HepG2 (cell line): ENCODE measurements at regions not wholly inside any gene's neighbourhood (a gene's known extent, or its start where the extent isn't known, plus 50 kb on each side); places are given as distances from the start of the nearest gene placed in this dataset.

Experiments
- ELF4 ChIP-seq: sonication (generic); formaldehyde crosslinking; IDR thresholded peaks from 2 replicates; pipeline ENCODE4 v1.5.0; 2020; ENCODE audit warnings: missing genetic modification reagents, mild to moderate bottlenecking, moderate library complexity, borderline replicate concordance
- MLLT10 ChIP-seq: sonication (generic); formaldehyde crosslinking; IDR thresholded peaks from 2 replicates; pipeline ENCODE4 v1.4.0; 2020; ENCODE audit warnings: missing genetic modification reagents
- NAIF1 ChIP-seq: sonication (generic); formaldehyde crosslinking; IDR thresholded peaks from 2 replicates; pipeline ENCODE4 v1.5.0; 2020; ENCODE audit warnings: mild to moderate bottlenecking, missing genetic modification reagents, borderline replicate concordance
- NFKB2 ChIP-seq: sonication (generic); formaldehyde crosslinking; IDR thresholded peaks from 2 replicates; pipeline ENCODE4 v1.4.0; 2020; ENCODE audit warnings: missing genetic modification reagents, borderline replicate concordance
- NONO ChIP-seq, 2 experiments: fragments of 450-650 bp in 1 of 2; sonication (generic) in 1 of 2; formaldehyde crosslinking in 1 of 2; IDR thresholded peaks in 1 of 2; conservative IDR thresholded peaks in 1 of 2; 2 replicates each; pipeline versions ENCODE4 v1.6.1 to v1.8.0; 2017 to 2022; ENCODE audit warnings: mild to moderate bottlenecking in 1 of 2, missing genetic modification reagents in 1 of 2, moderate library complexity in 1 of 2
- SMAD9 ChIP-seq: sonication (generic); formaldehyde crosslinking; IDR thresholded peaks from 2 replicates; pipeline ENCODE4 v1.5.1; 2020; ENCODE audit warnings: mild to moderate bottlenecking, missing genetic modification reagents
- SRSF9 ChIP-seq: fragments of 200-400 bp; formaldehyde crosslinking; IDR thresholded peaks from 2 replicates; pipeline ENCODE4 v1.6.1; 2018; ENCODE audit warnings: borderline replicate concordance, mild to moderate bottlenecking, low read depth, low read length; ENCODE audit not compliant: insufficient read depth, poor library complexity, severe bottlenecking
- TOPORS ChIP-seq: sonication (generic); formaldehyde crosslinking; IDR thresholded peaks from 2 replicates; pipeline ENCODE4 v1.8.0; 2023; ENCODE audit warnings: mild to moderate bottlenecking, missing genetic modification reagents
- YEATS2 ChIP-seq: sonication (generic); formaldehyde crosslinking; IDR thresholded peaks from 2 replicates; pipeline ENCODE4 v1.4.0; 2020; ENCODE audit warnings: missing genetic modification reagents, borderline replicate concordance
- ZNF136 ChIP-seq: sonication (generic); formaldehyde crosslinking; IDR thresholded peaks from 2 replicates; pipeline ENCODE4 v1.8.1; 2022; ENCODE audit warnings: low read depth, mild to moderate bottlenecking, moderate library complexity, missing genetic modification reagents
- ZNF598 ChIP-seq: sonication (generic); formaldehyde crosslinking; IDR thresholded peaks from 2 replicates; pipeline ENCODE4 v1.5.1; 2020; ENCODE audit warnings: mild to moderate bottlenecking, missing genetic modification reagents, borderline replicate concordance
- ZNF605 ChIP-seq: sonication (generic); formaldehyde crosslinking; IDR thresholded peaks from 2 replicates; pipeline ENCODE4 v1.8.0; 2022; ENCODE audit warnings: mild to moderate bottlenecking, missing genetic modification reagents
- ZNF839 ChIP-seq: sonication (generic); formaldehyde crosslinking; IDR thresholded peaks from 2 replicates; pipeline ENCODE4 v1.4.0; 2020; ENCODE audit warnings: missing genetic modification reagents, mild to moderate bottlenecking, borderline replicate concordance
- ZNF841 ChIP-seq: sonication (generic); formaldehyde crosslinking; IDR thresholded peaks from 2 replicates; pipeline ENCODE4 v1.8.1; 2023; ENCODE audit warnings: missing genetic modification reagents, borderline replicate concordance
- TF ChIP-seq, protein P1 (sequence below): sonication (generic); formaldehyde crosslinking; conservative IDR thresholded peaks from 2 replicates; pipeline ENCODE4 v1.4.0; 2020; ENCODE audit warnings: missing genetic modification reagents
- TF ChIP-seq, protein P2 (sequence below): IDR thresholded peaks from 2 replicates; pipeline ENCODE4 v1.6.1; 2016; ENCODE audit warnings: mild to moderate bottlenecking, missing biosample characterization, missing genetic modification reagents
- TF ChIP-seq, protein P3 (sequence below): sonication (generic); formaldehyde crosslinking; IDR thresholded peaks from 2 replicates; pipeline ENCODE4 v1.5.0; 2020; ENCODE audit warnings: missing genetic modification reagents
- TF ChIP-seq, protein P4 (sequence below): sonication (generic); formaldehyde crosslinking; IDR thresholded peaks from 2 replicates; pipeline ENCODE4 v1.8.1; 2023; ENCODE audit warnings: mild to moderate bottlenecking, missing genetic modification reagents
- TF ChIP-seq, protein P5 (sequence below): sonication (generic); formaldehyde crosslinking; conservative IDR thresholded peaks from 2 replicates; pipeline ENCODE4 v1.4.0; 2020; ENCODE audit warnings: missing genetic modification reagents

DNA sequence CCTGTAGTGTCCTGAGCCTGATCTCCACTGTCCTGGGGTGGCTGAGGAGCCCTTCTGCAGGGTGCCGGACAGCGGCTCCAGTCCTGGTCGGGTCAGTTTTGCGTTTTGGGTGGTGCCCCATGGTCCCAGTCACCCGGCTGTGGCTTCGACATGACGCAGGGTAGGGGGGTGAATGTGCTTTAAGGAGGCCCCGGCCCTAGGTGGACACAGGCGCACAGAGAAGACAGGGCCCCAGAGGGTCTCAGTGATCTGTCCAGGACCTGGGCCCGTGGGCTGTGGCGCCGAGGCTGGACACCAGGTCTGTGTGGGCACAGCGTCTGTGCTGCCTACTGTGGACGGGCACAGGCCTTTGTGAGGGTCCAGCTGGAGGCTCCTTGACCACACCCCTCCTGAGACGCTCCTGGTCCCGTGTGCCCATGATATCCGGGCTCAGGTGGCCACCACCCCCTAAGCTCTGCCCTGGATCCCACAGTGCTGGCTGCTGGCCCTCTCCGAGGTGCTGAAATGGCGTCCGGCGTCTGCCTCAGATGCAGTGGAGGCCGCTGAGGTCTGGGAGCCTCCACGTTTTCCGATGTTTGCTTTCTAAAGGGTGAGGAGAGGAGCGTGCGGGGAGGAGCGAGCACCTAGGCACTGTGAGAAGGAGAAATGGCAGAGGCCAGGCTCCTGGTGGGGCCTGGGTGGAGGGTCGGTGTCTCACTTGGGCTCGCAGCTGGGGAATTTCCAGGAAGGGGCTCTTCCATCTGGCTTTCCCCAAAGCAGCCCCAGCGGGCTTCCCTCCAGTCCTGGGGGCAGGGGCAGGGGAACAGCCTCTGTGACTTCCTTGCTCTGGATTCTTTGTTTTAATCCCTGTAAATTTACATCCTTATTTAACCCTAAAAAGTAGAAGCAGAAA, 56.1 kb upstream of the ACSF3 start (continued):
- TF ChIP-seq, protein P1, sequence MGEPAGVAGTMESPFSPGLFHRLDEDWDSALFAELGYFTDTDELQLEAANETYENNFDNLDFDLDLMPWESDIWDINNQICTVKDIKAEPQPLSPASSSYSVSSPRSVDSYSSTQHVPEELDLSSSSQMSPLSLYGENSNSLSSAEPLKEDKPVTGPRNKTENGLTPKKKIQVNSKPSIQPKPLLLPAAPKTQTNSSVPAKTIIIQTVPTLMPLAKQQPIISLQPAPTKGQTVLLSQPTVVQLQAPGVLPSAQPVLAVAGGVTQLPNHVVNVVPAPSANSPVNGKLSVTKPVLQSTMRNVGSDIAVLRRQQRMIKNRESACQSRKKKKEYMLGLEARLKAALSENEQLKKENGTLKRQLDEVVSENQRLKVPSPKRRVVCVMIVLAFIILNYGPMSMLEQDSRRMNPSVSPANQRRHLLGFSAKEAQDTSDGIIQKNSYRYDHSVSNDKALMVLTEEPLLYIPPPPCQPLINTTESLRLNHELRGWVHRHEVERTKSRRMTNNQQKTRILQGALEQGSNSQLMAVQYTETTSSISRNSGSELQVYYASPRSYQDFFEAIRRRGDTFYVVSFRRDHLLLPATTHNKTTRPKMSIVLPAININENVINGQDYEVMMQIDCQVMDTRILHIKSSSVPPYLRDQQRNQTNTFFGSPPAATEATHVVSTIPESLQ: no peak
- peak; percentile 33; the same call in 1 of the 2 replicates for TF ChIP-seq YEATS2 (CRISPR knock-in tag)
- TF ChIP-seq SMAD9: no peak
- TF ChIP-seq ZNF136 (CRISPR knock-in tag): no peak
- TF ChIP-seq NONO (IDR thresholded peaks at IDR 0.05): no peak
- no peak for TF ChIP-seq NONO (CRISPR knock-in tag; conservative IDR thresholded peaks at IDR 0.05)
- TF ChIP-seq NFKB2 (CRISPR knock-in tag): peak; percentile 43; the same call in 1 of the 2 replicates
- TF ChIP-seq, protein P2, sequence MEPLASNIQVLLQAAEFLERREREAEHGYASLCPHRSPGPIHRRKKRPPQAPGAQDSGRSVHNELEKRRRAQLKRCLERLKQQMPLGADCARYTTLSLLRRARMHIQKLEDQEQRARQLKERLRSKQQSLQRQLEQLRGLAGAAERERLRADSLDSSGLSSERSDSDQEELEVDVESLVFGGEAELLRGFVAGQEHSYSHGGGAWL (CRISPR knock-in tag): peak; percentile 85; the same call in 1 of the 2 replicates
- TF ChIP-seq NAIF1 (CRISPR knock-in tag): no peak
- no peak for TF ChIP-seq ZNF839
- no peak for TF ChIP-seq ZNF841
- TF ChIP-seq, protein P3, sequence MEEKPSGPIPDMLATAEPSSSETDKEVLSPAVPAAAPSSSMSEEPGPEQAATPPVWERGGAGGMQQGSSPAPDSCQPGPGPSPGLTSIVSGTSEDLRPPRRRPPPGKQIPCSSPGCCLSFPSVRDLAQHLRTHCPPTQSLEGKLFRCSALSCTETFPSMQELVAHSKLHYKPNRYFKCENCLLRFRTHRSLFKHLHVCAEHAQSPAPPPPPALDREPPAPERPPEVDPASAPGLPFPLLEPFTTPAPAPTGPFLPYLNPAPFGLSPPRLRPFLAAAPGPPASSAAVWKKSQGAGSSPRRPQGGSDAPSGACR (CRISPR knock-in tag): no peak
- TF ChIP-seq TOPORS (CRISPR knock-in tag): no peak
- TF ChIP-seq, protein P4, sequence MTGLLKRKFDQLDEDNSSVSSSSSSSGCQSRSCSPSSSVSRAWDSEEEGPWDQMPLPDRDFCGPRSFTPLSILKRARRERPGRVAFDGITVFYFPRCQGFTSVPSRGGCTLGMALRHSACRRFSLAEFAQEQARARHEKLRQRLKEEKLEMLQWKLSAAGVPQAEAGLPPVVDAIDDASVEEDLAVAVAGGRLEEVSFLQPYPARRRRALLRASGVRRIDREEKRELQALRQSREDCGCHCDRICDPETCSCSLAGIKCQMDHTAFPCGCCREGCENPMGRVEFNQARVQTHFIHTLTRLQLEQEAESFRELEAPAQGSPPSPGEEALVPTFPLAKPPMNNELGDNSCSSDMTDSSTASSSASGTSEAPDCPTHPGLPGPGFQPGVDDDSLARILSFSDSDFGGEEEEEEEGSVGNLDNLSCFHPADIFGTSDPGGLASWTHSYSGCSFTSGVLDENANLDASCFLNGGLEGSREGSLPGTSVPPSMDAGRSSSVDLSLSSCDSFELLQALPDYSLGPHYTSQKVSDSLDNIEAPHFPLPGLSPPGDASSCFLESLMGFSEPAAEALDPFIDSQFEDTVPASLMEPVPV: no peak
- TF ChIP-seq ZNF605 (CRISPR knock-in tag): no peak
- TF ChIP-seq ELF4 (CRISPR knock-in tag): no peak
- TF ChIP-seq MLLT10 (CRISPR knock-in tag): no peak
- TF ChIP-seq ZNF598: no peak
- no peak for TF ChIP-seq SRSF9
- TF ChIP-seq, protein P5, sequence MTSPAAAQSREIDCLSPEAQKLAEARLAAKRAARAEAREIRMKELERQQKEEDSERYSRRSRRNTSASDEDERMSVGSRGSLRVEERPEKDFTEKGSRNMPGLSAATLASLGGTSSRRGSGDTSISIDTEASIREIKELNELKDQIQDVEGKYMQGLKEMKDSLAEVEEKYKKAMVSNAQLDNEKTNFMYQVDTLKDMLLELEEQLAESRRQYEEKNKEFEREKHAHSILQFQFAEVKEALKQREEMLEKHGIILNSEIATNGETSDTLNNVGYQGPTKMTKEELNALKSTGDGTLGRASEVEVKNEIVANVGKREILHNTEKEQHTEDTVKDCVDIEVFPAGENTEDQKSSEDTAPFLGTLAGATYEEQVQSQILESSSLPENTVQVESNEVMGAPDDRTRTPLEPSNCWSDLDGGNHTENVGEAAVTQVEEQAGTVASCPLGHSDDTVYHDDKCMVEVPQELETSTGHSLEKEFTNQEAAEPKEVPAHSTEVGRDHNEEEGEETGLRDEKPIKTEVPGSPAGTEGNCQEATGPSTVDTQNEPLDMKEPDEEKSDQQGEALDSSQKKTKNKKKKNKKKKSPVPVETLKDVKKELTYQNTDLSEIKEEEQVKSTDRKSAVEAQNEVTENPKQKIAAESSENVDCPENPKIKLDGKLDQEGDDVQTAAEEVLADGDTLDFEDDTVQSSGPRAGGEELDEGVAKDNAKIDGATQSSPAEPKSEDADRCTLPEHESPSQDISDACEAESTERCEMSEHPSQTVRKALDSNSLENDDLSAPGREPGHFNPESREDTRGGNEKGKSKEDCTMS (CRISPR knock-in tag): 0 out of 2 replicates have a peak, but pooled peaks have one; percentile 51
